RWPE1 (cell line): ENCODE measurements at regions not wholly inside any gene's neighbourhood (a gene's known extent, or its start where the extent isn't known, plus 50 kb on each side); places are given as distances from the start of the nearest gene placed in this dataset.

Experiments
- CTCF ChIA-PET: fragments of 350-600 bp; sonication (Branson Sonifier 250); formaldehyde crosslinking; extraction: SDS; loops from one replicate; lab custom pipeline; 2021; lab: Yijun Ruan, JAX
- POLR2A ChIA-PET: fragments of 400-600 bp; formaldehyde crosslinking; extraction: SDS; loops from one replicate; lab custom pipeline; 2020; ENCODE audit warnings: antibody characterized with exemption; ENCODE audit not compliant: low non-redundant PET; lab: Yijun Ruan, JAX
- DNase-seq: peaks from one replicate; pipeline ENCODE4 v3.0.0; 2012; ENCODE audit warnings: low spot score
- H3K27ac ChIP-seq: fragments of 450-650 bp; 2 replicates; pipeline ENCODE4 v1.5.1; 2017
- TF ChIP-seq, protein P1 (sequence below): fragments of 450-650 bp; conservative IDR thresholded peaks from 2 replicates; pipeline ENCODE4 v1.5.1; 2017; ENCODE audit warnings: low read depth, mild to moderate bottlenecking

DNA sequence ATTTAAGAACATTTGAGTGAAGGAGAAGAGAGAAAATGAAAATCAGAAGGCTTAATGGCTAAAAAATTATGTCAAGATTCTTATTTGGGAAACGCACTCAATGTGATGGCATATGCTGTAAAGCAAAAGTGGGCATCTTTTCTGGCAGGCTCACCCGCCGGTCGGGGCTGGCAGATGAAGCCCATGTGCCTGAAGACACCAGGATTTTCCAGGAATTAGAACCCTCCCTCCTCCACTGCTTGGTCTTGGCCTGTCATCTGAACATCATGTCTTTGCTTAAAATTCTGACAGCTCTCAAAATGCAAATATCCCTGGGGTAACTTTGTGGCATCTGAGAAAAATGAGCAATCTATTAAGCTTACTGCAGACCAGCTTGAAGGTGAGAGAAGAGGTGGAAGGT is 337.9 kb downstream of the IRX1 start:
- TF ChIP-seq, protein P1, sequence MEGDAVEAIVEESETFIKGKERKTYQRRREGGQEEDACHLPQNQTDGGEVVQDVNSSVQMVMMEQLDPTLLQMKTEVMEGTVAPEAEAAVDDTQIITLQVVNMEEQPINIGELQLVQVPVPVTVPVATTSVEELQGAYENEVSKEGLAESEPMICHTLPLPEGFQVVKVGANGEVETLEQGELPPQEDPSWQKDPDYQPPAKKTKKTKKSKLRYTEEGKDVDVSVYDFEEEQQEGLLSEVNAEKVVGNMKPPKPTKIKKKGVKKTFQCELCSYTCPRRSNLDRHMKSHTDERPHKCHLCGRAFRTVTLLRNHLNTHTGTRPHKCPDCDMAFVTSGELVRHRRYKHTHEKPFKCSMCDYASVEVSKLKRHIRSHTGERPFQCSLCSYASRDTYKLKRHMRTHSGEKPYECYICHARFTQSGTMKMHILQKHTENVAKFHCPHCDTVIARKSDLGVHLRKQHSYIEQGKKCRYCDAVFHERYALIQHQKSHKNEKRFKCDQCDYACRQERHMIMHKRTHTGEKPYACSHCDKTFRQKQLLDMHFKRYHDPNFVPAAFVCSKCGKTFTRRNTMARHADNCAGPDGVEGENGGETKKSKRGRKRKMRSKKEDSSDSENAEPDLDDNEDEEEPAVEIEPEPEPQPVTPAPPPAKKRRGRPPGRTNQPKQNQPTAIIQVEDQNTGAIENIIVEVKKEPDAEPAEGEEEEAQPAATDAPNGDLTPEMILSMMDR: no peak
- POLR2A ChIA-PET: no interaction called here
- DNase-seq: no peak
- H3K27ac ChIP-seq: no peak overlapping the region
- CTCF ChIA-PET: interaction anchor here (0.7 kb wide), 1 partner anchor 1663 kb away, joined by 3 read pairs; no protein-coding TSS in a partner anchor

DNA sequence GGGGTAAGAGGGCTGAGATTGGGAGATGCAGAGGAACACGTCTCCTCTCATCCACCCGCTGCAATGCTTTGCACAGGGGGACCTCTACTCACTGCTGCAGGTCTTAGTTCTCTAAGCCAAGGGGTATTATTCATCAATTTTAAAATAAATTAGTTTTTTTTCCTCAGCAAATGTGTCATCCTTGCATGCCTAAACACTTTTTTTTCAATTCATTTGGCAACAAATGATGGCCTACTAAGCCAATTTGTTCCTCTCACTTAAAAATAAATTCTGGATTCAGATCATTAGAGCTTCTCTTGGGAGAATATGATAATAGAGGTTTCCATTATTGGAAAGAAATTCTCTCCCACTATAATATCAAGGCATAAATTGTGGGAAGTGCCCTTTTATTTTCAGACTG is 338.3 kb downstream of the IRX1 start:
- DNase-seq: no peak
- TF ChIP-seq, protein P1: no peak
- ChIA-PET CTCF (interaction anchor here (0.7 kb wide), 1 partner anchor 1663 kb away, joined by 3 read pairs; no protein-coding TSS in a partner anchor), POLR2A (no interaction called here)
- H3K27ac ChIP-seq: no peak overlapping the region

DNA sequence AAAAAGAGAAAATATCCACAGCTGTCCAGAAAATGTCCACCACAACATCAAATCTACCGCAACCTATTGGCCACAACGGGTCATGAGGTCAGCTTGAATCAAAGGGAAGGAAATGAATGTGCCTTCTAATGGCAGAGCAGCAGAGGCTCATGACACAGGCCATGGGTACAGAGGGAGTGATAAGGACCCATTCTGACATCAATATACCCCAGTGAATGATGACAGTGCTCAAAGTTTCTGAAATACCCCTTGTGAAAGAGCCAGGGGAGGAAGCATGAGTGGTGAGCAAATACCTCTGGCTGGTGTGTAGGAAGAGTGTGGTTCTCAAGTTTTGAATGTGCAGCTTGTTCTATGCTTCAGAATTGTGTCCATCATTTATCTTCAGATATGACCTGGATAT is 348.2 kb downstream of the IRX1 start:
- DNase-seq: no peak
- TF ChIP-seq, protein P1: no peak
- ChIA-PET POLR2A (no interaction called here), CTCF (interaction anchor here (0.6 to 0.7 kb wide), 3 partner anchors 239 to 938 kb away, joined by 3 read pairs; no protein-coding TSS in a partner anchor)
- H3K27ac ChIP-seq: no peak overlapping the region

DNA sequence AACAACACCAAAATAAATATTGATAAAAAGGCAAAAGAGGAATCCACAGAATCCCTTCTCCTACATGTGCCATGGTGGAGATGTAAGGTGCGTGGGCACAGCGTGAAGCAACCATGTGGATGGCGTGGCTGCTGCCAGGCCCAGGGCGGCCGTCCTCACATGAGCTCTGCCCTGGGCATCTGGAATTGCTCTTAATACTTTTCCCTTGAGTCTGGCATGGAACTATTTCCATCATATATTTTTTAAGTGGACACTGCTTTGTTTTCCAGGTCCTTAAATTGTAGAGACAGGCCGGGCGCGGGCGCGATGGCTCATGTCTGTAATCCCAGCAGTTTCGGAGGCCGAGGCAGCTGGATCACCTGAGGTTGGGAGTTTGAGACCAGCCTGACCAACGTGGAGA is 349.3 kb downstream of the IRX1 start:
- TF ChIP-seq, protein P1: no peak
- ChIA-PET CTCF (no interaction called here), POLR2A (no interaction called here)
- no peak for DNase-seq
- no peak overlapping the region for H3K27ac ChIP-seq

DNA sequence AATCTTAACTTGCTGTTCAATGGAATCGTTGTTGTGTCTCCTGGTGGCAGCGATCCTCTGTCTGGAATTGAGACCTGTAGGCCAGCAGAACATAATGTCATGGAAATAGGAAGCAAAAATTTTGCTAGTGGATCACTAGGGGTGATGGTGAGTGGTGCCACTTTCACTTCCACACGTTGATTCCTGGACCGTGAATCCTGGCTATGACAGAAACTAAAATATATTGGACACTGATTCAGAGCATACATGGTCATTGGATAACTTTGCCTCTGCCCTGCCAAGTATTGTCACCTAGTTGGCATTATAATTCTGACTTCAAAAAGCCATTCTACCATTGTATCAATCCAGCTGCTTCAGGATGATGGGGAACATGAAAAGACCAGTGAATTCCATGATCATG is 353.2 kb downstream of the IRX1 start:
- TF ChIP-seq, protein P1: no peak
- CTCF ChIA-PET: no interaction called here
- POLR2A ChIA-PET: no interaction called here
- H3K27ac ChIP-seq: no peak overlapping the region
- no peak for DNase-seq

DNA sequence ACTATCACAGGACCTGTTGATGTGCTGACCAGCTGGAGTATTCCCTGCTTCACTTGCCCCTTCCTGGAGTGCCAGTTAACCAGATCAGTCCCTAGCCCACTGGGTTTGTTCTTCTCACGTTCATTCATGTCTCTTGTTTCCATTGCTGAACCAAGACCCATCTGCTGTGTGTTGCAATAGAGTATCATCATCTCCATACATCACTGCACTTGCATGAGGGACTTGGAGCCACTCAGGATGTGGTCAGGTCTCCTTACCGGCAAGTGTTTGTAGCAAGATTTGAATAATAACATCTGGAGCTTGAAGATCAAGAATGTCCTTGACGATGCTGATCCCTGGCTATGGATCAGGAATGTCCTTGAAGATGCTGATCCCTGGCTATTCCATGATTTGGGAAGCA is 358.6 kb downstream of the IRX1 start:
- ChIA-PET CTCF (no interaction called here), POLR2A (no interaction called here)
- no peak for DNase-seq

More for the DNA sequence above, 358.6 kb downstream of the IRX1 start:
- TF ChIP-seq, protein P1: no peak
- no peak overlapping the region for H3K27ac ChIP-seq
